Cardiac fibroblast (primary cell): ENCODE measurements at regions not wholly inside any gene's neighbourhood (a gene's known extent, or its start where the extent isn't known, plus 50 kb on each side); places are given as distances from the start of the nearest gene placed in this dataset.

Source experiments
- DNase-seq, 2 donors: peaks; one replicate each; pipeline versions ENCODE4 v3.0.0 to v3.0.0-alpha.2; 2010; ENCODE audit warnings: low read depth in 2 of 2
- H3K4me3 ChIP-seq, 2 donors: replicated peaks in 1 of 2; 1 replicate in 1 of 2; 2 replicates in 1 of 2; pipeline ENCODE4 v1.5.1; 2011; ENCODE audit warnings: low read depth in 2 of 2, low read length in 2 of 2, mild to moderate bottlenecking in 2 of 2, moderate library complexity in 1 of 2
- CTCF ChIP-seq: IDR thresholded peaks from one replicate; pipeline ENCODE4 v1.5.1; 2011; ENCODE audit warnings: low read depth, mild to moderate bottlenecking, low read length, inconsistent platforms

- DNase-seq: no peak
- no peak for TF ChIP-seq CTCF
- H3K4me3 ChIP-seq: no peak overlapping the region
These were observed 82.0 kb upstream of the RASSF8 start for GRCh38 chr12:25876383-25877045.

GRCh38 chr12:25877446-25877845 lies 81.0 kb upstream of the RASSF8 start:
- DNase-seq: no peak
- H3K4me3 ChIP-seq: no peak overlapping the region
- no peak for TF ChIP-seq CTCF

- H3K4me3 ChIP-seq: no peak overlapping the region
- no peak for TF ChIP-seq CTCF
- no peak for DNase-seq
These were observed 76.2 kb upstream of the RASSF8 start for GRCh38 chr12:25882266-25882665.

- TF ChIP-seq CTCF: no peak
- H3K4me3 ChIP-seq: no peak overlapping the region
- DNase-seq: no peak
These were observed 75.2 kb upstream of the RASSF8 start for GRCh38 chr12:25883026-25883916.

- no peak for DNase-seq
- TF ChIP-seq CTCF: no peak
- H3K4me3 ChIP-seq: no peak overlapping the region
These were observed 74.2 kb upstream of the RASSF8 start for GRCh38 chr12:25884024-25884919.

- no peak for TF ChIP-seq CTCF
- no peak for DNase-seq
These were observed 73.6 kb upstream of the RASSF8 start for GRCh38 chr12:25884920-25885234.

More at GRCh38 chr12:25884920-25885234, 73.6 kb upstream of the RASSF8 start:
- no peak overlapping the region for H3K4me3 ChIP-seq
